Loucy (cell line): ENCODE measurements at regions not wholly inside any gene's neighbourhood (a gene's known extent, or its start where the extent isn't known, plus 50 kb on each side); places are given as distances from the start of the nearest gene placed in this dataset.

ENCODE experiments used
- H2AFZ ChIP-seq: fragments of 200-600 bp; sonication (generic); 2 replicates; pipeline ENCODE4 v1.6.0; 2016; ENCODE audit warnings: antibody characterized with exemption, mild to moderate bottlenecking, low read length, moderate library complexity
- H3F3A ChIP-seq: fragments of 200-600 bp; 2 replicates; pipeline ENCODE4 v1.6.0; 2016; ENCODE audit warnings: antibody characterized with exemption, low read depth, mild to moderate bottlenecking
- H3K27me3 ChIP-seq: fragments of 200-600 bp; sonication (generic); 2 replicates; pipeline ENCODE4 v1.6.1; 2014; ENCODE audit warnings: low read length, mild to moderate bottlenecking; ENCODE audit not compliant: insufficient read depth, poor library complexity, severe bottlenecking
- H3K36me3 ChIP-seq: fragments of 200-600 bp; sonication (generic); 2 replicates; pipeline ENCODE4 v1.6.1; 2016; ENCODE audit warnings: low read length; ENCODE audit not compliant: insufficient read depth
- H3K4me1 ChIP-seq: fragments of 200-600 bp; sonication (generic); 2 replicates; pipeline ENCODE4 v1.5.1; 2014; ENCODE audit warnings: low read length, mild to moderate bottlenecking; ENCODE audit not compliant: insufficient read depth, poor library complexity, severe bottlenecking
- H3K4me2 ChIP-seq: fragments of 200-600 bp; sonication (generic); 2 replicates; pipeline ENCODE4 v1.6.0; 2014; ENCODE audit warnings: antibody characterized with exemption, low read length, low read depth, mild to moderate bottlenecking; ENCODE audit not compliant: poor library complexity, severe bottlenecking
- H3K4me3 ChIP-seq: fragments of 200-600 bp; sonication (generic); 2 replicates; pipeline ENCODE4 v1.5.1; 2014; ENCODE audit warnings: low read length, mild to moderate bottlenecking, mixed read lengths; ENCODE audit not compliant: poor library complexity, severe bottlenecking
- H3K79me2 ChIP-seq: fragments of 200-600 bp; sonication (generic); 2 replicates; pipeline ENCODE4 v1.6.1; 2014; ENCODE audit warnings: low read length; ENCODE audit not compliant: insufficient read depth
- H3K9ac ChIP-seq: fragments of 200-600 bp; sonication (generic); 2 replicates; pipeline ENCODE4 v1.6.0; 2014; ENCODE audit warnings: mild to moderate bottlenecking, low read depth, low read length, moderate library complexity; ENCODE audit not compliant: poor library complexity, severe bottlenecking
- H3K9me2 ChIP-seq: fragments of 200-600 bp; sonication (generic); replicated peaks from 2 replicates; pipeline ENCODE4 v1.6.1; 2016; ENCODE audit warnings: low read depth, low read length, mixed read lengths
- H3K9me3 ChIP-seq: fragments of 200-600 bp; sonication (generic); 2 replicates; pipeline ENCODE4 v1.6.1; 2014; ENCODE audit warnings: mild to moderate bottlenecking, antibody characterized with exemption, low read length, low read depth; ENCODE audit not compliant: insufficient read depth
- H4K20me1 ChIP-seq: fragments of 200-600 bp; sonication (generic); 2 replicates; pipeline ENCODE4 v1.6.0; 2014; ENCODE audit warnings: antibody characterized with exemption, low read length, mild to moderate bottlenecking; ENCODE audit not compliant: insufficient read depth, poor library complexity, severe bottlenecking
- EZH2phosphoT487 ChIP-seq: fragments of 200-600 bp; IDR thresholded peaks from 2 replicates; pipeline ENCODE4 v1.6.1; 2018; ENCODE audit warnings: antibody characterized with exemption, mild to moderate bottlenecking, moderate library complexity, borderline replicate concordance
- TF ChIP-seq, protein P1 (sequence below): fragments of 200-600 bp; sonication (generic); conservative IDR thresholded peaks from 2 replicates; pipeline ENCODE4 v1.5.1; 2014; ENCODE audit warnings: mild to moderate bottlenecking, antibody characterized with exemption, low read length

DNA sequence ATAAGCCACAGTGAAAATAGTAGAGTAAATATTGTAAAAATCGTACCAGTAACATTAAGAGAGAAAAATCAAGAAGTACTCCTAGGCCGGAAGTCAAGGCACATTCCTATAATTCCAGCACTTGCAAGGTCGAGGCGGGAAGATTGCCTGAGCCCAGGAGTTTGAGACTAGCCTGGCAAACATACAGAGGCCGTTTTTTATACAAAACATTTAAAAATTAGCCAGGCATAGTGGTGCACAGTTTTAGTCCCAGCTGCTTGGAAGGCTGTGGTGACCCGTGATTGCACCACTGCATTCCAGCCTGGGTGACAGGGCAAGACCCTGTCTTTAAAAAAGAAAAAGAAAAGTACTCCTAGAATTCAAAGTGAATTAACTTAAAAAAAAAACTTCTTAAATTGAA is 341.8 kb downstream of the C12orf50 start:
- no peak for TF ChIP-seq EZH2phosphoT487
- TF ChIP-seq, protein P1, sequence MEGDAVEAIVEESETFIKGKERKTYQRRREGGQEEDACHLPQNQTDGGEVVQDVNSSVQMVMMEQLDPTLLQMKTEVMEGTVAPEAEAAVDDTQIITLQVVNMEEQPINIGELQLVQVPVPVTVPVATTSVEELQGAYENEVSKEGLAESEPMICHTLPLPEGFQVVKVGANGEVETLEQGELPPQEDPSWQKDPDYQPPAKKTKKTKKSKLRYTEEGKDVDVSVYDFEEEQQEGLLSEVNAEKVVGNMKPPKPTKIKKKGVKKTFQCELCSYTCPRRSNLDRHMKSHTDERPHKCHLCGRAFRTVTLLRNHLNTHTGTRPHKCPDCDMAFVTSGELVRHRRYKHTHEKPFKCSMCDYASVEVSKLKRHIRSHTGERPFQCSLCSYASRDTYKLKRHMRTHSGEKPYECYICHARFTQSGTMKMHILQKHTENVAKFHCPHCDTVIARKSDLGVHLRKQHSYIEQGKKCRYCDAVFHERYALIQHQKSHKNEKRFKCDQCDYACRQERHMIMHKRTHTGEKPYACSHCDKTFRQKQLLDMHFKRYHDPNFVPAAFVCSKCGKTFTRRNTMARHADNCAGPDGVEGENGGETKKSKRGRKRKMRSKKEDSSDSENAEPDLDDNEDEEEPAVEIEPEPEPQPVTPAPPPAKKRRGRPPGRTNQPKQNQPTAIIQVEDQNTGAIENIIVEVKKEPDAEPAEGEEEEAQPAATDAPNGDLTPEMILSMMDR: no peak
- Histone ChIP-seq H3K79me2 (no peaks in the 10 kb centered on the region), H3K36me3 (no peaks in the 10 kb centered on the region), H3F3A (no peaks in the 10 kb centered on the region), H3K9ac (no peak overlapping the region), H3K9me3 (no peaks in the 10 kb centered on the region), H3K4me3 (no peak overlapping the region), H3K4me1 (no peaks in the 10 kb centered on the region), H3K9me2 (no peaks in the 10 kb centered on the region), H3K27me3 (no peaks in the 10 kb centered on the region), H3K4me2 (no peak overlapping the region), H2AFZ (no peak overlapping the region), H4K20me1 (no peaks in the 10 kb centered on the region)

DNA sequence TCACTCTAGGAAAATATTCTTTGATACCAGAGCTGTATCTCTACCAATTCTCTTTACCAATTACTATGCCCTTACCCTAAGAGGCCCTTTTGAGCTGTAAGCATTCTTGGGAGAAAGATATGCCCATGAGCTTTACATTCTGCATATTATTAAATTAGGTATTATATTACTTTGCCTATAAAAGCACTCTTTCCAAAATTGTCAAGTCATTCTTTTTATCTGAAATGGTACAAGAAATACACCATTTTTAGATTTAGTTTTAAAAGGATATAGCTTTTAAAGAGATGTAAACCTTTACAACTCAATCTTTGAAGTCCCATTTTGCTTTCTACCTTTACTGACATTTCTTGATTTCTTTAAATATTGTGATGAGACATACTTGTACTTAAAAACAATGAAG is 343.5 kb downstream of the C12orf50 start:
- Histone ChIP-seq H3K4me2 (no peak overlapping the region), H3K79me2 (no peaks in the 10 kb centered on the region), H3K9me2 (no peaks in the 10 kb centered on the region), H4K20me1 (no peaks in the 10 kb centered on the region), H2AFZ (no peak overlapping the region), H3K9me3 (no peaks in the 10 kb centered on the region), H3K36me3 (no peaks in the 10 kb centered on the region), H3K27me3 (no peaks in the 10 kb centered on the region), H3K9ac (no peak overlapping the region), H3K4me1 (no peaks in the 10 kb centered on the region), H3F3A (no peaks in the 10 kb centered on the region), H3K4me3 (no peak overlapping the region)
- no peak for TF ChIP-seq EZH2phosphoT487
- TF ChIP-seq, protein P1: no peak

DNA sequence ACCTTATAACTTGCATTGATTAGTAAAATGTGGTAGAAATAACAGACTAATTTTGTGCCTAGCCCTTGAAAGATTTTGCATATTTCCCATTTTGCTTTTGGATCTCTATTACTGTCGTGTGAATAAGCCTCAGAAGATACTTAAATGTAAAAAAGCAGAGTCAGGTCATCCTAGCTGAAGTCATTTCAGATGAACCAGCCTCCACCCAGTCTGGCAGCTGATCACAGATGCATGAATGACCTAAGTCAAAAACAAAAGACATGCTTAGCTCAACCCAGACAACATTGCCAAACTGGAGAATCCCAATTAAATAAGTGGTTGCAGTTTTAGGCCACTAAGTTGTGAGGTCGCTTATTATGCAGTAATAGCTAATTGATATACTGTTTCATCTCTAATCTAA is 349.9 kb downstream of the C12orf50 start:
- H2AFZ ChIP-seq: no peak overlapping the region
- no peaks in the 10 kb centered on the region for H3K9me3 ChIP-seq
- no peak overlapping the region for H3K9ac ChIP-seq
- no peaks in the 10 kb centered on the region for H3K27me3 ChIP-seq
- no peak for TF ChIP-seq EZH2phosphoT487
- TF ChIP-seq, protein P1: no peak
- H3K9me2 ChIP-seq: no peaks in the 10 kb centered on the region
- H3K79me2 ChIP-seq: no peaks in the 10 kb centered on the region
- H3K4me3 ChIP-seq: no peak overlapping the region
- no peaks in the 10 kb centered on the region for H4K20me1 ChIP-seq
- H3K4me2 ChIP-seq: no peak overlapping the region
- no peaks in the 10 kb centered on the region for H3K4me1 ChIP-seq
- H3F3A ChIP-seq: no peaks in the 10 kb centered on the region
- H3K36me3 ChIP-seq: no peaks in the 10 kb centered on the region
